ENCODE measurements at regions not wholly inside any gene's neighbourhood (a gene's known extent, or its start where the extent isn't known, plus 50 kb on each side); places are given as distances from the start of the nearest gene placed in this dataset.

- no peak for TF ChIP-seq CTCF (conservative IDR thresholded peaks at IDR 0.05; ENCODE audit: low read depth, low read length)
- TF ChIP-seq EZH2 (IDR thresholded peaks at IDR 0.05; ENCODE audit: low read length, unreplicated experiment), result no peak
Measured at GRCh38 chr18:35889677-35890076, 82.8 kb upstream of the RMP24 start.

Measured in PC-3 (cell line).